ENCODE measurements at regions not wholly inside any gene's neighbourhood (a gene's known extent, or its start where the extent isn't known, plus 50 kb on each side); places are given as distances from the start of the nearest gene placed in this dataset.
"Not testable (repeated sequence)": the region's sequence is repeated elsewhere in the genome, so short reads cannot be mapped to it uniquely, and the experiment has no call there.

GRCh38 chrX:139172731-139173130, 357.8 kb upstream of the F9 start:
- no peaks in the 10 kb centered on the region for H3K36me3 ChIP-seq (ENCODE audit: low read depth)
- H3K4me1 ChIP-seq (ENCODE audit: insufficient read depth, poor library complexity, severe bottlenecking): no peaks in the 10 kb centered on the region
- H3K4me3 ChIP-seq (ENCODE audit: severe bottlenecking): no peak overlapping the region
- no peak for ATAC-seq (ENCODE audit: low read depth)
- TF ChIP-seq, protein P1, sequence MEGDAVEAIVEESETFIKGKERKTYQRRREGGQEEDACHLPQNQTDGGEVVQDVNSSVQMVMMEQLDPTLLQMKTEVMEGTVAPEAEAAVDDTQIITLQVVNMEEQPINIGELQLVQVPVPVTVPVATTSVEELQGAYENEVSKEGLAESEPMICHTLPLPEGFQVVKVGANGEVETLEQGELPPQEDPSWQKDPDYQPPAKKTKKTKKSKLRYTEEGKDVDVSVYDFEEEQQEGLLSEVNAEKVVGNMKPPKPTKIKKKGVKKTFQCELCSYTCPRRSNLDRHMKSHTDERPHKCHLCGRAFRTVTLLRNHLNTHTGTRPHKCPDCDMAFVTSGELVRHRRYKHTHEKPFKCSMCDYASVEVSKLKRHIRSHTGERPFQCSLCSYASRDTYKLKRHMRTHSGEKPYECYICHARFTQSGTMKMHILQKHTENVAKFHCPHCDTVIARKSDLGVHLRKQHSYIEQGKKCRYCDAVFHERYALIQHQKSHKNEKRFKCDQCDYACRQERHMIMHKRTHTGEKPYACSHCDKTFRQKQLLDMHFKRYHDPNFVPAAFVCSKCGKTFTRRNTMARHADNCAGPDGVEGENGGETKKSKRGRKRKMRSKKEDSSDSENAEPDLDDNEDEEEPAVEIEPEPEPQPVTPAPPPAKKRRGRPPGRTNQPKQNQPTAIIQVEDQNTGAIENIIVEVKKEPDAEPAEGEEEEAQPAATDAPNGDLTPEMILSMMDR (IDR thresholded peaks at IDR 0.05; ENCODE audit: poor library complexity, severe bottlenecking): no peak
- no peak overlapping the region for H3K27ac ChIP-seq (ENCODE audit: poor library complexity, severe bottlenecking)
- no peaks in the 10 kb centered on the region for H3K9me3 ChIP-seq (ENCODE audit: severe bottlenecking)
- DNase-seq (ENCODE audit: low spot score): no peak
- H3K27me3 ChIP-seq (ENCODE audit: insufficient read depth, poor library complexity, severe bottlenecking): no peaks in the 10 kb centered on the region

- DNase-seq (ENCODE audit: low spot score): no peak
- Histone ChIP-seq H3K9me3 (ENCODE audit: severe bottlenecking) (no peaks in the 10 kb centered on the region), H3K36me3 (ENCODE audit: low read depth) (no peaks in the 10 kb centered on the region), H3K4me3 (ENCODE audit: severe bottlenecking) (no peak overlapping the region), H3K27me3 (ENCODE audit: insufficient read depth, poor library complexity, severe bottlenecking) (no peaks in the 10 kb centered on the region), H3K27ac (ENCODE audit: poor library complexity, severe bottlenecking) (no peak overlapping the region), H3K4me1 (ENCODE audit: insufficient read depth, poor library complexity, severe bottlenecking) (no peaks in the 10 kb centered on the region)
- no peak for ATAC-seq (ENCODE audit: low read depth)
- TF ChIP-seq, protein P1 (IDR thresholded peaks at IDR 0.05; ENCODE audit: poor library complexity, severe bottlenecking): no peak
Measured at GRCh38 chrX:139170526-139171173, 359.9 kb upstream of the F9 start.

DNA sequence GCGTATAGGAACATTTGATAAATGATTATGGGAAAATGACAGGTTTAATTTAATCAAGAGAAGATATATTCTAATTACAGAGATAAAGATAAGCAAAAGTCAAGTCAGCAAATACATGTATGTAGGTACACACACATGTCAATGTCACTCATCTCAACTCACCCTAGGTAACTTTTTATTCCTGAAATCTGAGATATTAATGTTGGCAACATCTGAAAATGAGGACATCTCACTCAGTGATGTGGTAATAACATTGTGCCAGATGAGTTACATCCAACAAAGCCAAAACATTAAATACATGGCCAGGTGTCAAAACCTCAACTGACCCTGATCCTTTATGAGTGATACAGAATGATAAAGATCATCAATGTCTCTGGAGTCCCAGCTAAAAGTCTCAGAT, 363.3 kb upstream of the F9 start:
- ATAC-seq (ENCODE audit: low read depth) (no peak), DNase-seq (ENCODE audit: low spot score) (no peak)
- TF ChIP-seq, protein P1 (IDR thresholded peaks at IDR 0.05; ENCODE audit: poor library complexity, severe bottlenecking): no peak
- H3K36me3 ChIP-seq (ENCODE audit: low read depth): no peaks in the 10 kb centered on the region
- no peak overlapping the region for H3K27ac ChIP-seq (ENCODE audit: poor library complexity, severe bottlenecking)
- H3K4me3 ChIP-seq (ENCODE audit: severe bottlenecking): no peak overlapping the region
- H3K9me3 ChIP-seq (ENCODE audit: severe bottlenecking): no peaks in the 10 kb centered on the region
- no peaks in the 10 kb centered on the region for H3K4me1 ChIP-seq (ENCODE audit: insufficient read depth, poor library complexity, severe bottlenecking)
- H3K27me3 ChIP-seq (ENCODE audit: insufficient read depth, poor library complexity, severe bottlenecking): no peaks in the 10 kb centered on the region

- DNase-seq (ENCODE audit: low spot score): no peak
- H3K36me3 ChIP-seq (ENCODE audit: low read depth): no peaks in the 10 kb centered on the region
Measured at GRCh38 chrX:139158256-139158655, 372.3 kb upstream of the F9 start.

DNA sequence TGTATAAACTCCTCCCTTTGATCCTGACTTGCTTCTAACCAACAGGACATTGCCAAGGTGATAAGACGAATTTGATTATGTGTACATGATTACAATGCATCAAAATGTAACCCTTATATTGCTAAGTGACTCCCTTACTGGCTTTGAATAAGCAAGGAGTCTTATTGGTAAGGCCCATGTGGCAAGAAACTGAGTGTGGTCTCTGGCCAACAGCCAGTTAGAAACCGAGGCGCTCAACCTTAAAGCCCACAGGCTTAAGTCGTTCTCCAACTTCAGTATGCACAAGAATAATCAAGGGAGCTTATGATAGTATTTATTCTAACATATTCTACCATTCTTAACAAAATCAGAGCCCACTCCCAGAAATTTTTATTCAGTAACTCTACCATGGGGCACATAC, 374.2 kb upstream of the F9 start:
- DNase-seq (ENCODE audit: low spot score) (no peak), ATAC-seq (ENCODE audit: low read depth) (no peak)
- H3K27ac ChIP-seq (ENCODE audit: poor library complexity, severe bottlenecking): no peak overlapping the region
- no peaks in the 10 kb centered on the region for H3K27me3 ChIP-seq (ENCODE audit: insufficient read depth, poor library complexity, severe bottlenecking)
- H3K9me3 ChIP-seq (ENCODE audit: severe bottlenecking): no peaks in the 10 kb centered on the region
- no peaks in the 10 kb centered on the region for H3K36me3 ChIP-seq (ENCODE audit: low read depth)
- H3K4me3 ChIP-seq (ENCODE audit: severe bottlenecking): no peak overlapping the region
- no peaks in the 10 kb centered on the region for H3K4me1 ChIP-seq (ENCODE audit: insufficient read depth, poor library complexity, severe bottlenecking)
- TF ChIP-seq, protein P1 (IDR thresholded peaks at IDR 0.05; ENCODE audit: poor library complexity, severe bottlenecking): no peak

More at GRCh38 chrX:139158256-139158655, 372.3 kb upstream of the F9 start:
- no peaks in the 10 kb centered on the region for H3K27me3 ChIP-seq (ENCODE audit: insufficient read depth, poor library complexity, severe bottlenecking)
- no peak overlapping the region for H3K27ac ChIP-seq (ENCODE audit: poor library complexity, severe bottlenecking)
- H3K4me1 ChIP-seq (ENCODE audit: insufficient read depth, poor library complexity, severe bottlenecking): no peaks in the 10 kb centered on the region
- ATAC-seq (ENCODE audit: low read depth): no peak
- no peaks in the 10 kb centered on the region for H3K9me3 ChIP-seq (ENCODE audit: severe bottlenecking)
- TF ChIP-seq, protein P1 (IDR thresholded peaks at IDR 0.05; ENCODE audit: poor library complexity, severe bottlenecking): no peak
- H3K4me3 ChIP-seq (ENCODE audit: severe bottlenecking): no peak overlapping the region

GRCh38 chrX:139146625-139147024, 383.9 kb upstream of the F9 start:
- not testable (repeated sequence) for H3K4me1 ChIP-seq (ENCODE audit: insufficient read depth, poor library complexity, severe bottlenecking); H3K36me3 ChIP-seq (ENCODE audit: low read depth); H3K27me3 ChIP-seq (ENCODE audit: insufficient read depth, poor library complexity, severe bottlenecking); ATAC-seq (ENCODE audit: low read depth); DNase-seq (ENCODE audit: low spot score); H3K9me3 ChIP-seq (ENCODE audit: severe bottlenecking); H3K4me3 ChIP-seq (ENCODE audit: severe bottlenecking); H3K27ac ChIP-seq (ENCODE audit: poor library complexity, severe bottlenecking)

Data from RWPE2 (cell line).